ENCODE measurements at regions not wholly inside any gene's neighbourhood (a gene's known extent, or its start where the extent isn't known, plus 50 kb on each side); places are given as distances from the start of the nearest gene placed in this dataset.
"Not testable (repeated sequence)": the region's sequence is repeated elsewhere in the genome, so short reads cannot be mapped to it uniquely, and the experiment has no call there.

DNA sequence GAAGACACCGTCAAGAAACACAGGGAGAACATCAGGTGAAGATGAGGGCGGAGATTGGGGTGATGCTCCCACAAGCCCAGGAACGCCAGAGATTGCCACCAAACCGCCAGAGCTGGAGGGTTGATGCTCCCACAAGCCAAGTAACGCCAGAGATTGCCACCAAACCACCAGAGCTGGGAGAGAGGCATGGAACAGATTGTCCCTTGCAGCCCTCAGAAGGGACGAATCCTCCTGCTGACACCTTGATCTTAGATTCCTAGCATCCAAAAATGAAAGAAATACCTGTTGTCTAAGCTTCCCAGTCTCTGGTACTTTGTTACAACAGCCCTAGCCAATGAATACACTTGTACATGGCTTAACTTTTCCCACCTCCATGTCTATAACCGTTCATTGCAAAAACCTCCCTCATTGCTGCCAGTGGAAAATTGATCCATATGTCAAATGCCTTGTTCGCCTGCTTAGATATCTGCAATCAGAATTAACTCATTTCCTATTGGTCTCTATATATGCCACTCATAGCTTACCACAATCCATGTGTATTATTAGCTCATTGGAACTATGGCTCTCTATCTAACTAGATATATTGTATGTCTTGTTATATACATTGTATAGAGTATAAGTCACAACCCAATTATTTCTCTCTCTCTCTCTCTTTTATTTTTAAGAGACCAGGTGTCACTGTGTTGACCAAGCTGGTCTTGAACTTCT, 127.4 kb downstream of the ADSS2 start:
- DNase-seq, result no peak

DNA sequence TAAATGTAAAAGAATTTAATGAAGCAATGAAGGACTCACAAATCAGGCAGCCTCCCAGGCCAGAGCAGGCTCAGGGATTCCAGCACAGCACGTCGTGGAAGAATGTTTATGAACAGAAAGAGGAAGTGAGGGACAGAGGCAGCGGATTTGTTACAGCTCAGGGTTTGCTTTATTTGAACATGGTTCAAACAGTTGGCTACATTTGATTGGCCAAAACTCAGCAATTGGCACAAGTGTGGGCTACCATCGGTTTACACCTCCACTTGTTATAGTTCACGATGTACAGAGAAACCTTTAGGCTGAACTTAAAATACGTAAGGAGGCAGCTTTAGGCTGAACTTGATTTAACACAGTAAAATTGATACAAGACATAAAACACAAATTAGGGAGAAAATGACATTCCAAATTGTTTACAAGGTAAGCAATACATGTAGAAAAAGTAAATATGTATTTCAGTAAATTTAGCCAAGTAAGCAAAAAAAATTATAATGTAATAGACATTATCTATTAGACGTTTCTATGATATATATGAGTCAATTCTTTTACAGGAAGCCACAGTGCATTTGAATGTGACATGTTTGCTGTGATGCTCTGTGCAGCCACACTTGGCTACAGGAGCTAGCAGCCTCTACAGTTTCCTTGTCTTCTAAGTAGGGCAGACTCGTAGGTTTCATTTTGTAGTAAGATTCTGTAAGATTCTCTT, 126.5 kb downstream of the ADSS2 start:
- DNase-seq, result no peak

DNA sequence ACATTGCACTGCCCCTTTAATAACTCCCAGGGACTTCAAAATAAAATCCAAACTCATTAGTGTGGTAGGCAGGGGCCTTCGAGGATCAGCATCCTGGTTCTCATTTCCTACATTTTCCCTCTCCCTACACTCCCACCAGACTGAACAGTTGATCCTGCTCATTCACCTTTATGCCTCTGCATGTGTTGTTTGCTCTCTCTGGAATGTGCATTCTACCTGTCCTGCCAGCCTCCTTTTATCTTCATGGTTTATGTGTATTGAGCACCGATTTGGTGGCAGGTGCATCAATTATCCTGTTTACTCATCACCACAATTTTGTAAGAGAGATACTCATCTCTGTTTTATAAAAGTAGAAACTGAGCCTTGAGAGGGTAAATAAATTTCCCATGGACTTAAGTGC, 125.0 kb downstream of the ADSS2 start:
- DNase-seq, result no peak

- no peak for DNase-seq
Observed at GRCh38 chr1:244327533-244327932, 124.2 kb downstream of the ADSS2 start.

DNA sequence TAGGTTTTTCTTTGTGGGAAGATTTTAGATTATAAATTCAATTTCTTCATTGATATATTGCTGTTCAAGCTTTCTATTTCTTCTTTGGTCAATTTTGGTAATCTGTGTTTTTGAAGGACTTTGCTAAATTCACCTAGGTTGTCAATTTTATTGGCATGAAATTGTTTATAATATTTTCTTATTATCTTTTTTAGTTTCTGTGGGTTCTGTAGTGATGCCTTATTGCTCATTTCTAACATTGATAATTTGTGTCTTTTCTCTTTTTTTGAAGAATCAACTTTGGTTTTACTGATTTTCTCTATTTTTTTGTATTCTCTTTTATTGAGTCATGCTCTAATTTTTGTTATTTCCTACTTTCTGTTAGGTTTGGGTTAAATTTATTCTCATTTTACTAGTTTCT, 123.2 kb downstream of the ADSS2 start:
- no peak for DNase-seq

- no peak for DNase-seq
Observed at GRCh38 chr1:244329591-244330317, 122.0 kb downstream of the ADSS2 start.

DNA sequence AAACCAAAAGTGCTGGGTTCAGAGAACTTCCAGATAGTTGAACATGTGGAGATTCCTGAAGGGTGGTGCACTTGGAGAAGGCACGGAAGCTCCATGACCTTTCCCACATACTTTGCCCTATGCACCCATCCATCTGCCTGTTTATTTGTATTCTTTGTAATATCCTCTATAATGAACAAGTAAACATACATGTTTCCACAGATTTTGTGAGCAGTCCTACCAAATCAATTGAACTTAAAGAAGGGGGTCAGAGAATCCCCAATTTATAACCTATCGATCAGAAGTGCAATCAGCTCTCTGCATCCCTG, 121.4 kb downstream of the ADSS2 start:
- DNase-seq, result no peak

DNA sequence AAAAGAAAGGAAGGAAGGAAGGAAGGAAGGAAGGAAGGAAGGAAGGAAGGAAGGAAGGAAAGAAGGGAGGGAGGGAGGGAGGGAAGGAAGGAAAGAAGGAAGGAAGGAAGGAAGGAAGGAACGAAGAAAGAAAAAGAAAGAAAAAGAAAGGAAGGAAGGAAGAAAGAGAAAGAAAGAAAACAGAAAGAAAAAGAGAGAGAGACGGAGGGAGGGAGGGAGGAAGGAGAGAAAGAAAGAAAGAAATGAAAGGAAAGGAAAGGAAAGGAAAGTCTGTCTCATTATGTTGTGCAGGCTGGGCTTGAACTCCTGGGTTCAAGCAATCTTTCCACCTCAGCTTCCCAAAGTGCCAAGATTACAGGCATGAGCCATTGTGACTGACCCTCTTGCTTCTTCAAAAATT, 118.9 kb downstream of the ADSS2 start:
- not testable (repeated sequence) for DNase-seq

- not testable (repeated sequence) for DNase-seq
Observed at GRCh38 chr1:244334315-244334714, 117.4 kb downstream of the ADSS2 start.

- not testable (repeated sequence) for DNase-seq
Observed at GRCh38 chr1:244334842-244335241, 116.9 kb downstream of the ADSS2 start.

DNA sequence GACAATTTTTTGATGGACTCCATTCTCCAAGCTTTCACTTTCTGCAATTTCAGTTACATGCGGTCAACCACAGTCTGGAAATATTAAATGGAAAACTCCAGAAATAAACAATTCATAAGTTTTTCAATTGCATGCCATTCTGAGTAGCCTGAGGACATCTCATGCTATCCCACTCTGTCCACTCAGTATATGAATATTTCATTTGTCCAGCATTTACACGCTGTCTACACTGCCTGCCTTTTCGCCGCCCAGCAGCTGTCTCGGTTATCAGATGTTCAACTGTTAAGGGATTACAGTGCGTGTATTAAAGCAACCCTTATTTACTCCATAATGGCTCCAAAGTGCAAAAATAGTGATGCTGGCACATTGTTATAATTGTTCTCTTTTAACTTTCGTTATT, 116.3 kb downstream of the ADSS2 start:
- DNase-seq, result no peak

DNA sequence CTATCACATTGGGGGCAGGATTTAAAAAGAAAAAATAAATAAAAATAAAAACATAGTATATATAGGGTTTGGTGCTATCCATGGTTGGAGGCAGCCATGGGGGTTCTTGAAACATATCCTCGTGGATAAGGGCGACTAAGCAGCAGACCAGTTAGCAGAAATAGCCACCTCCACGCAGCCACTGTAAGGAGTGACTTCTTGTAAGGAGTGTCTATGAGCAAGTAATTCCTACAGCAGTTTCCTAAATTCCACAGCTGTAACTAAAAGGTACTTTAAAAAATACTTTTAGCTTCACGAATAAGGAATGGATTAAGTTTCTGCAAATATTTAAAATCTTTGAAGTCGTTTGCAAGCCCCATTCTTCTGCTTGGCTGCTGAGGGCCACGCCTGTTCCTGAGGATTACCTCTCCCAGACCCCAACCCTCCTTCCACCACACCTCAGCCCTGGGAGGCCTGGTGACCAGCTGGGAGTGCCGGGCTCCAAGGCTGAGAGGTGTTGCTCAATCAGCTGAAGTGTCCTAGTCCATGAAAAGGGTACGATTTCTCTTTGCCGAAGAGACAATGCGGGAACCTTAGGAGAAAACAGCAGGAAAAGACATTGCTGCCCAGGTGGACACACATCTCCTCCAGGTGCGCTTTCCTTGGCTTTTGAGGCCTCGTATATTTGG, 115.3 kb downstream of the ADSS2 start:
- DNase-seq, result no peak

GRCh38 chr1:244337839-244338238, 113.9 kb downstream of the ADSS2 start:
- no peak for DNase-seq

DNA sequence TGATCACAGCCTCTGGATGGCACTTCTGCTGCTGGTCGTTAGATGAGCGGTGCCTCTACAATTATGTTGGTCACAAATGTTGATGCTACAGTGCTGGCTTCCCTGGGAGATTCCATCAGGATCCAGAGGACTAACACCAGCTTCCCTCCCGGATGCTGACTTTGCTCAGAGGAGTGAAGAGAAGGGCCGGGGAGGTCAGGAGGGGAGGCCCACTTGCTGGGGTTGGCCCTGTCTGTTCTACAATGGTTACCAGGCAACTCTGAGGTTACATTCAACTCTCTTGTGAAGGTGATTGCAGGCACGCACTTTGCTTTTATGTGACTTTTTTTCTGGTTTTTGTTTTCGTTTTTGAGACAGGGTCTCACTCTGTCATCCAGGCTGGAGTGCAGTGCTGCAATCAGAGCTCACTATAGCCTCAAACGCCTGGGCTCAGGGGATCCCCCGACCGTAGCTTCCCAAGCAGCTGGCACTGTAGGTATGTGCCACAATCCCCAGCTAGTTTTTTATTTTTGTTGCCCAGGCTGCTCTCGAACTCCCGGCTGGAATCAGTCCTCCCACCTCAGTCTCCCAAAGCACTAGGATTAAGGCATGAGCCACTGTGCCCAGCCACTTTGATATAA, 112.5 kb downstream of the ADSS2 start:
- DNase-seq, result no peak

GRCh38 chr1:244339776-244340175, 111.9 kb downstream of the ADSS2 start:
- DNase-seq, result no peak

GRCh38 chr1:244340396-244340795, 111.3 kb downstream of the ADSS2 start:
- DNase-seq, result no peak

DNA sequence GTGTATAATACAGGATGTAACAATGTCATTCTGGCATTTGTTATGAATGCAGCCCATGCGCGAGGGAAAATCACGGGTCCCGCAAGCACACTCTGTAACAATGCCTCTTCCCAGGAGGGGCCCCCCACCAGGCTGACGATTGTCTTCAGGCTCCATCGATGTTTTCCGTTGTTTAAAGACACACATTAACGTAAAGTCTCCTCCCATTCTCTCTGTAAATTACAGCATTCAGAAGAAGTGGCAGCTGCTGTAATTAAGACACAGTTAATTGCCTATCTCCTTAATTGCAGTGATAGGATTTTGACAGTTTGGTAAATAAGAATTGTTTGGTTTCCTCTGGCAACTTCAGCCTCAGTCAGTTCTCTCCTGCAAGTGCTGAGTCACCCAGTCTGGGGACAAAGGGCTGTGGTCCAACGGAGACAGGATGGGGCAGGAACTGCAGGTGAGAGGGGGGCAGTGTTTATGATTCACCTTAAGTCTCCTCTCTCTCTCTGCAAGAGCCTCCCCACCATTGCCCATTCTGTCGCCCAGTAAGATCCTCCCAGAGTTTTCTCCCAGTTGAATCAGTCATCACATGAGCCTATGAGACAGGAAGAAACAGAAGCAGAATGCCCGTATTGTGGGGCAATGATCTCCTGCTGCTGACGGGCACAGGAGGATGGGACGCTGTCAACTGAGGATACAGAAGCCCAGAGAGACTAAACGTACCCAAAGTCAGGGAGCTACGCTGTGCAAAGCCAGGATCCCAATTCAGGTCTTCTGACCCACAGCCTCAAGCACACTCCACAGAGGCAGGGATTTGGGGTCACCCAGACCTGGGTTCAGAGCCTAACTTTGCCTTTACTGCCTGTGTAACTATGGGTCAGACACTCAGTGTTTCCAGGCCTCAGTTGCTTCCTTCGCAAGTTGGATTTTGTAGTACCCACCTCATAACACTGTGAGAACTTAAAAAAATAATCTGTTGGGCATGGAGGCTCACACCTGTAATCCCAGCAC, 110.0 kb downstream of the ADSS2 start:
- DNase-seq, result no peak

DNA sequence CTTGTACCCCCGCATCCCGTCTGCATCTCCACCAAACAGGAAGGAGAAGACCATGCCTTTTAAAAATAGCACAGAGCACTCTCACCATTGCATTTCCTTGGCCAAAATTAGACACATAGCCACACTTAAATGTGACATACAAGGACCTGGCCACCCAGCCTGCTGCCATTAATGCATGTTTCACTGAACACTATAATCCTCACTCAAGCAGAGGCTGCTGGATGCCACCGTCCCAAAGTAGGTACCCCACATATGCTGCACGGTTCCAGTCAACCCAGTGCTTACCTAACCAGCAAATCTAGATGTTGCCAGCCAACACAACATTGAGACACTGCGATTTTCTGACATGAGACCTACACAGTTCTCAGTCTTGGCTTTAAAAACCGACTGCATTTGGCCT, 107.7 kb downstream of the ADSS2 start:
- DNase-seq, result no peak

DNA sequence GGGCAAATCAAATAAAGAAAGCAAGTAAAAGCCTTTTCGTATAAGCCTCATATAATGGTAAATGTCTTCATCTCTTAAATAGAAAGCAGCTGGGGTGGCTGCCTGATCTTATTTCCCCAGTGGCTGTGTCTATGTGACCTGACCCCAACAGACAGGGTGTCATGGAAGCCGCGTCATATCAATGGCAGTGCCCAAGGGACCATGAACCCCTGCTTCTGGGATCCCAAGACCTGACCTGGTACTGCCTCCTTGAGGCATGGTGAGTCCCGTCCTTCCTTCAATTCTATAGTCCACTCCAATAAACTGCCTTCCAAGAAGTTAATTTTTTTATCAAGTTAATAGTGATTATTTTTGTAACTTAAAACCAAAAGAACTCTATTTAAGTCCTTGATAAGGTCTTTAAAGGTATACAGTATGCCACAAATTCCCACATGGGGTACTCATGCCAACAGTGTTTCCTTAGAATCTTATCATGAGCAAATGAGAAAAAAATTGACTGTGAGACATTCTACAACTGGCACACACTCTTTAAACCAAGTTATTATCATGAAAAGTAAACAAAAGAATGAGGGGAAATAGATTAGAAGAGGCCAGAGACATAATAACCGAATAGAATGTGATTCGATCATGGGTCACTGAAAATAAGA, 104.6 kb downstream of the ADSS2 start:
- no peak for DNase-seq

DNA sequence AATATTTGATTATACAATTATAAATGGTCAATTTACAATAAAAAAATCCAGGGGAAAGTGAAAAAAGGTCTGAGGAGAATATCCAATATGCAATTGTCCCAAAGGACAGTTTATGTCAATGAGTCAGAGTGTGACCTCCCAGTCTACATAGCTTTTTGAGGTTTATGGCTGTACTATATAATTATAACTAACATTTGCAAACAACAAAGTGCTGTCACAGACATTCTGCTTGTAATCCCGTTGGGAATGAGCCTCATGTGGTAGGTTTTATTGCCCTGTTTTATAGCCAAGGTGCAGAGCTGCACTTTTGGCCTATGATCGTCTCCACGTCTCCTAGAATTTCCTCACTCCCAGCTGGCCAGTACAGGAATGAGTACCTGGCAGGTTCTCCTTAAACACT, 103.8 kb downstream of the ADSS2 start:
- DNase-seq, result no peak

DNA sequence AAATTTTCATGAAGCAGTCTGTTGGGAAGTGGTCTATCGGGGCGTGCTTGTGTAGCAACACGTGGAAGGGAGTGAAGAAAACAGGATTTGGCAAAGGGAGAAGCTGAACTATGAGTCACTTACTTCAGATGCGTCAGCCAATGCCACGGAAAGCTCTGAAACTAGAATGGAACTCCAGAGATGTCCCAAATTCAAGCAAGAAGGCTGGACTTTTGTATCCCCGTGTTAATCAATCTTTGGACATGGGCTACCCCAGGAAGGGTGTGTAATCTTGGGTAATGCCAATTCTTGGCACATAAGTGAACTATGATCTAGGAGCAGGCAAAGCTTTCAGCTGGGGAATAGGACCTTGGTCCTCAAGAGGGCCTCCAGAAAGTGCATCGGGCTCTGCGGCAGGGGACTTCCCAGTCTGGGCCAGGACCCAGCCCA, 102.6 kb downstream of the ADSS2 start:
- no peak for DNase-seq
